Nephron progenitor cell (in vitro differentiated cells): ENCODE measurements at regions not wholly inside any gene's neighbourhood (a gene's known extent, or its start where the extent isn't known, plus 50 kb on each side); places are given as distances from the start of the nearest gene placed in this dataset.

Experiments used
- DNase-seq: peaks from one replicate; pipeline ENCODE4 v3.0.0; 2021
- H3K27ac Mint-ChIP-seq: 2 replicates; pipeline ENCODE4 v1.8.0; 2021; ENCODE audit warnings: mild to moderate bottlenecking, moderate library complexity, mixed read lengths
- H3K27me3 Mint-ChIP-seq: 2 replicates; pipeline ENCODE4 v1.8.0; 2021; ENCODE audit warnings: mild to moderate bottlenecking, low read depth, mixed read lengths; ENCODE audit not compliant: poor library complexity
- H3K36me3 Mint-ChIP-seq: 2 replicates; pipeline ENCODE4 v1.8.0; 2021; ENCODE audit warnings: low read depth, mixed read lengths
- H3K4me1 Mint-ChIP-seq: 2 replicates; pipeline ENCODE4 v1.8.0; 2021; ENCODE audit warnings: mixed read lengths
- H3K4me3 Mint-ChIP-seq: 2 replicates; pipeline ENCODE4 v1.8.0; 2021; ENCODE audit warnings: mild to moderate bottlenecking, moderate library complexity, mixed read lengths
- H3K9me3 Mint-ChIP-seq: 2 replicates; pipeline ENCODE4 v1.8.0; 2021; ENCODE audit warnings: mild to moderate bottlenecking, moderate library complexity, mixed read lengths
- CTCF ChIP-seq: fragments of 200-600 bp; sonication (generic); IDR thresholded peaks from 2 replicates; pipeline ENCODE4 v1.5.0; 2021; ENCODE audit warnings: antibody characterized with exemption

- DNase-seq, result peak; percentile 31
- peak; percentile 69 for TF ChIP-seq CTCF
- Mint-ChIP-seq H3K36me3 (no peaks in the 10 kb centered on the region), H3K4me3 (no peak overlapping the region), H3K4me1 (no peaks in the 10 kb centered on the region), H3K27ac (no peak overlapping the region), H3K27me3 (no peaks in the 10 kb centered on the region), H3K9me3 (peaks cover 7% of the 10 kb centered on the region)
Measured at GRCh38 chr2:41414486-41415230, 633.2 kb upstream of the PKDCC start.

GRCh38 chr2:41417511-41417910 is 630.3 kb upstream of the PKDCC start:
- Mint-ChIP-seq H3K36me3 (no peaks in the 10 kb centered on the region), H3K27me3 (no peaks in the 10 kb centered on the region), H3K4me1 (no peaks in the 10 kb centered on the region), H3K4me3 (no peak overlapping the region), H3K9me3 (no peaks in the 10 kb centered on the region), H3K27ac (no peak overlapping the region)
- DNase-seq, result no peak
- TF ChIP-seq CTCF, result no peak

GRCh38 chr2:41420219-41420618 is 627.6 kb upstream of the PKDCC start:
- TF ChIP-seq CTCF, result no peak
- no peaks in the 10 kb centered on the region for H3K27me3 Mint-ChIP-seq
- no peaks in the 10 kb centered on the region for H3K4me1 Mint-ChIP-seq
- DNase-seq, result no peak
- no peaks in the 10 kb centered on the region for H3K9me3 Mint-ChIP-seq
- H3K36me3 Mint-ChIP-seq, result no peaks in the 10 kb centered on the region
- H3K27ac Mint-ChIP-seq, result no peak overlapping the region
- no peak overlapping the region for H3K4me3 Mint-ChIP-seq

- H3K9me3 Mint-ChIP-seq, result no peaks in the 10 kb centered on the region
Measured at GRCh38 chr2:41420872-41421271, 626.9 kb upstream of the PKDCC start.

GRCh38 chr2:41431756-41432155 is 616.1 kb upstream of the PKDCC start:
- TF ChIP-seq CTCF, result no peak
- DNase-seq, result no peak
- H3K36me3 Mint-ChIP-seq, result no peaks in the 10 kb centered on the region

More at GRCh38 chr2:41420872-41421271, 626.9 kb upstream of the PKDCC start:
- Mint-ChIP-seq H3K4me3 (no peak overlapping the region), H3K27ac (no peak overlapping the region), H3K27me3 (no peaks in the 10 kb centered on the region), H3K4me1 (no peaks in the 10 kb centered on the region), H3K36me3 (no peaks in the 10 kb centered on the region)
- TF ChIP-seq CTCF, result no peak
- DNase-seq, result no peak

GRCh38 chr2:41432459-41432858 is 615.4 kb upstream of the PKDCC start:
- no peak overlapping the region for H3K4me3 Mint-ChIP-seq
- no peak for TF ChIP-seq CTCF
- no peaks in the 10 kb centered on the region for H3K36me3 Mint-ChIP-seq
- no peaks in the 10 kb centered on the region for H3K27me3 Mint-ChIP-seq
- no peak overlapping the region for H3K27ac Mint-ChIP-seq
- H3K9me3 Mint-ChIP-seq, result peaks cover 3% of the 10 kb centered on the region
- DNase-seq, result no peak
- H3K4me1 Mint-ChIP-seq, result no peaks in the 10 kb centered on the region

More at GRCh38 chr2:41431756-41432155, 616.1 kb upstream of the PKDCC start:
- Mint-ChIP-seq H3K4me1 (no peaks in the 10 kb centered on the region), H3K9me3 (no peaks in the 10 kb centered on the region), H3K4me3 (no peak overlapping the region), H3K27me3 (no peaks in the 10 kb centered on the region), H3K27ac (no peak overlapping the region)
